ENCODE measurements at regions not wholly inside any gene's neighbourhood (a gene's known extent, or its start where the extent isn't known, plus 50 kb on each side); places are given as distances from the start of the nearest gene placed in this dataset.

DNA sequence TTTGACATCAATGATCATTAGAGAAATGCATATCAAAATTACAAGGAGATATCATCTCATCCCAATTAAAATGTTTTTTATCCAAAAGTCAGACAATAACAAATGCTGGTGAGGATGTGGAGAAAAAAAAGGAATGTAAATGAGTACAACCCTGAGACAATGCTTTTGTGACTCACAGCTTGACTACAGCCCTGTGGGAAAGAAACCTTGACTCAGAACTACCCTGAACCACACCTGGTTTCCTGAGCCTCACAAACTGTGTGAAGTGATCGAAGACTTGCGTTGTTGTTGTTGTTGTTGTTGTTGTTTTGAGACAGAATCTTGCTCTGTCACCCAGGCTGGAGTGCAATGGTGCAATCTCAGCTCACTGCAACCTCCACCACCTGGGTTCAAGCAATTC lies 266.6 kb upstream of the MYT1L start:
- no peak for DNase-seq
- TF ChIP-seq POLR2AphosphoS5 (IDR thresholded peaks at IDR 0.05) = no peak
- no peak for TF ChIP-seq EP300 (IDR thresholded peaks at IDR 0.05)
- TF ChIP-seq, protein P1, sequence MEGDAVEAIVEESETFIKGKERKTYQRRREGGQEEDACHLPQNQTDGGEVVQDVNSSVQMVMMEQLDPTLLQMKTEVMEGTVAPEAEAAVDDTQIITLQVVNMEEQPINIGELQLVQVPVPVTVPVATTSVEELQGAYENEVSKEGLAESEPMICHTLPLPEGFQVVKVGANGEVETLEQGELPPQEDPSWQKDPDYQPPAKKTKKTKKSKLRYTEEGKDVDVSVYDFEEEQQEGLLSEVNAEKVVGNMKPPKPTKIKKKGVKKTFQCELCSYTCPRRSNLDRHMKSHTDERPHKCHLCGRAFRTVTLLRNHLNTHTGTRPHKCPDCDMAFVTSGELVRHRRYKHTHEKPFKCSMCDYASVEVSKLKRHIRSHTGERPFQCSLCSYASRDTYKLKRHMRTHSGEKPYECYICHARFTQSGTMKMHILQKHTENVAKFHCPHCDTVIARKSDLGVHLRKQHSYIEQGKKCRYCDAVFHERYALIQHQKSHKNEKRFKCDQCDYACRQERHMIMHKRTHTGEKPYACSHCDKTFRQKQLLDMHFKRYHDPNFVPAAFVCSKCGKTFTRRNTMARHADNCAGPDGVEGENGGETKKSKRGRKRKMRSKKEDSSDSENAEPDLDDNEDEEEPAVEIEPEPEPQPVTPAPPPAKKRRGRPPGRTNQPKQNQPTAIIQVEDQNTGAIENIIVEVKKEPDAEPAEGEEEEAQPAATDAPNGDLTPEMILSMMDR (IDR thresholded peaks at IDR 0.05) = no peak
- no peak for TF ChIP-seq POLR2A (IDR thresholded peaks at IDR 0.05)
- H3K4me3 ChIP-seq = no peak overlapping the region
- H3K36me3 ChIP-seq = no peaks in the 10 kb centered on the region
- no peak overlapping the region for H3K27ac ChIP-seq
- WGBS, 2 donors = 85 to 91% methylated on average over 2 of the region's 2 CpGs
- H3K4me1 ChIP-seq = no peaks in the 10 kb centered on the region
- H3K27me3 ChIP-seq = no peaks in the 10 kb centered on the region
- no peak for ATAC-seq (ENCODE audit: low FRiP score in 2 of 2)
- H3K9me3 ChIP-seq = no peaks in the 10 kb centered on the region

DNA sequence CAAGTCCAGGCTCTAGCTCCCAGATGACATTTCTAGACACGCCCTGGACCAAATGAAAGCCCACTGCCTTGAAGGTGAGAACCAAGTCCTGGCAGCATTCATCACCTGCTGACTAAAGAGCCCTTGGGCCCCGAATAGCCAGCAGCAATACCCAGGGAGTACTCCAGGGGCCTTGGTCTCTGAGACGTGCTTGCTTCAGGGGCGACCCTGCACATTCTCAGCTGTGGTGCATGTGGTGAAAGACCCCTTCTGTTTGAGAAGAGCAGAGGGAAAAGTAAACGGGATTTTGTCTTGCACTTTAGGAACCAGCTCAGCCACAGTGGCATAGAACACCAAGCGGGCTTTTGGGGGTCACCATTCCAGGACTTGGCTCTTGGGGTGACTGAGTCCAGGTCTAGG lies 260.5 kb upstream of the MYT1L start:
- H3K9me3 ChIP-seq = no peaks in the 10 kb centered on the region
- DNase-seq = no peak
- TF ChIP-seq, protein P1 (IDR thresholded peaks at IDR 0.05) = no peak
- no peak for TF ChIP-seq EP300 (IDR thresholded peaks at IDR 0.05)
- no peak for TF ChIP-seq POLR2A (IDR thresholded peaks at IDR 0.05)
- TF ChIP-seq POLR2AphosphoS5 (IDR thresholded peaks at IDR 0.05) = no peak
- H3K4me3 ChIP-seq = no peak overlapping the region
- no peak for ATAC-seq (ENCODE audit: low FRiP score in 2 of 2)
- H3K27me3 ChIP-seq = no peaks in the 10 kb centered on the region
- H3K36me3 ChIP-seq = no peaks in the 10 kb centered on the region
- WGBS, 2 donors = 69 to 74% methylated on average over 5 to 6 of the region's 6 CpGs
- no peaks in the 10 kb centered on the region for H3K4me1 ChIP-seq
- no peak overlapping the region for H3K27ac ChIP-seq

DNA sequence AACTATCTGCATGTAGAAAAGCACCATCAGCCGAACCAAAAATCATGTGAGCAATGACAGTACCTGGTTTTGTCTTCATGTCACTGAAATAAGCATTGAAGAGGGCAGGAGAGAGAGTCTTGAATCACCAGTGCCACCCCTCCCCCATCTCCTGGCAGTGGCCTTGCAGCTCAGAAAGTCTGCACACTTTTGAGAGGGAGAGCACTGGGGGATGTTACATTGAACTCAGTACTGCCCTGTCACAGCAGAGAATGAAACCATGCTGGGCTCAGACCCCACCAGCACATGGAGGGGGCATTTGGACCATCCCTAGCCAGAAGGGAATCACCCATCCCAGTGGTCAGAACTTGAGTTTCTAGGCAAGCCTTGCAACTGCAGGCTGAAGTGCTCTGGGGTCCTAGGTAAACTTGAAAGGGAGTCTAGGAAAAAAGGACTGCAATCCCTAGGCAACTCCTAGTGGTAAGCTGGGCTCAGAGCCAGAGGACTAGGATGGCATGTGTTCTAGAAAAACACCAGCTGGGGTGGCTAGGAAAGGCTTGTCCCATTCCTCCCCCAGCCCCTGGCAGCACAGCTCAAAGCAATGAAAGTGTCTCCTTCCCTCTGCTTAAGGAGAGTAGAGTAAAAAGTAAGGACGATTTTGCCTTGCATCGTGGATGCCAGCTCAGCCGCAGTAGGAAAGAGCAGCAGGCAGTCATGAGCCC lies 259.9 kb upstream of the MYT1L start:
- no peaks in the 10 kb centered on the region for H3K27me3 ChIP-seq
- no peak overlapping the region for H3K4me3 ChIP-seq
- 53 to 72% methylated on average over 1 to 4 of the region's 4 CpGs for WGBS, 2 donors
- H3K9me3 ChIP-seq = no peaks in the 10 kb centered on the region
- no peaks in the 10 kb centered on the region for H3K4me1 ChIP-seq
- TF ChIP-seq POLR2AphosphoS5 (IDR thresholded peaks at IDR 0.05) (no peak), EP300 (IDR thresholded peaks at IDR 0.05) (no peak), POLR2A (IDR thresholded peaks at IDR 0.05) (no peak)
- TF ChIP-seq, protein P1 (IDR thresholded peaks at IDR 0.05) = no peak
- DNase-seq = no peak
- H3K36me3 ChIP-seq = no peaks in the 10 kb centered on the region
- no peak for ATAC-seq (ENCODE audit: low FRiP score in 2 of 2)
- no peak overlapping the region for H3K27ac ChIP-seq

DNA sequence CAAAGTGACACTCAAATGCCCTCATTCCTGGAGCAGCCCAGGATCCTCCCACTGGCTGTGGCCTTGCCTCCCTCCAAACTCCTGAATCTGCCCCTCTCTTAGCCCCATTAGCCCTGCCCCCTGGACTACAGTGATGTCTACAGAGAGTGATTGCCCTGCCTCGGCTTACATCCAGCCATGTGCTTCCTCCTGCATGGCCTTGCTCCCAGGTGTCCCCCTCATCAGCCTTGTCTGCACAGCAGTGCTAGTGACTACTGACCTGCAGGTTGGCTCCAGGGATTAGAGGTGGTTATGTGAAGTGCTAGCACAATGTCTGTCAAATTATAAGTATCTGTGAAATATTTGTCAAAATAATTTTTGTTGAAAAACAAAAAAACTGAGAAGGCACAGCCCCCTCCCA lies 259.1 kb upstream of the MYT1L start:
- no peaks in the 10 kb centered on the region for H3K4me1 ChIP-seq
- no peak overlapping the region for H3K4me3 ChIP-seq
- ATAC-seq (ENCODE audit: low FRiP score in 2 of 2) (peak in 1 of 2 donors; percentile 46), DNase-seq (no peak)
- H3K27me3 ChIP-seq = no peaks in the 10 kb centered on the region
- TF ChIP-seq POLR2AphosphoS5 (IDR thresholded peaks at IDR 0.05) = no peak
- no peak for TF ChIP-seq EP300 (IDR thresholded peaks at IDR 0.05)
- TF ChIP-seq, protein P1 (IDR thresholded peaks at IDR 0.05) = no peak
- TF ChIP-seq POLR2A (IDR thresholded peaks at IDR 0.05) = no peak
- H3K9me3 ChIP-seq = no peaks in the 10 kb centered on the region
- no peak overlapping the region for H3K27ac ChIP-seq
- WGBS, 2 donors = 38 to 75% methylated on average over 1 of the region's 1 CpG
- no peaks in the 10 kb centered on the region for H3K36me3 ChIP-seq

DNA sequence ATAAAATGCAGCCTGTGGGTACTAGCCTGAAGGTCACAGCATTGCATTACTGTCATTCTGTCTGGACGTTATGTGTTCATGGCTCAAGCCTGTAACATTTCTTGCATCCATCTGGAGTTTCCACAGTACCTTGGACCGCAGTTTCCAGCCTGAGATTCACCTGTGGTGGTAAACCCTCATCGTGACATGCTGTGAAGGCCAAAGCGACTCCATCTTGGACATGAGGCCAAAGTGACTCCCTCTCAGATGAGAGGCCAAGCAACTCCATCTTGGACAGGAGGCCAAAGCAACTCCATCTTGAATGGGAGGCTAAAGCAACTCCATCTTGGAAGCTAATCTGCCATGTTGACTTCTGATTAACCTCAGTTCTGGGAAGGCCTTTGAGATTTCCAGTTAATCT lies 257.7 kb upstream of the MYT1L start:
- Histone ChIP-seq H3K27me3 (no peaks in the 10 kb centered on the region), H3K27ac (no peak overlapping the region), H3K36me3 (no peaks in the 10 kb centered on the region), H3K9me3 (no peaks in the 10 kb centered on the region), H3K4me1 (no peaks in the 10 kb centered on the region), H3K4me3 (no peak overlapping the region)
- 44 to 82% methylated on average over 1 to 4 of the region's 4 CpGs for WGBS, 2 donors
- no peak for ATAC-seq (ENCODE audit: low FRiP score in 2 of 2)
- no peak for TF ChIP-seq POLR2AphosphoS5 (IDR thresholded peaks at IDR 0.05)
- no peak for DNase-seq
